ENCODE measurements at regions not wholly inside any gene's neighbourhood (a gene's known extent, or its start where the extent isn't known, plus 50 kb on each side); places are given as distances from the start of the nearest gene placed in this dataset.
"Not testable (repeated sequence)": the region's sequence is repeated elsewhere in the genome, so short reads cannot be mapped to it uniquely, and the experiment has no call there.

DNA sequence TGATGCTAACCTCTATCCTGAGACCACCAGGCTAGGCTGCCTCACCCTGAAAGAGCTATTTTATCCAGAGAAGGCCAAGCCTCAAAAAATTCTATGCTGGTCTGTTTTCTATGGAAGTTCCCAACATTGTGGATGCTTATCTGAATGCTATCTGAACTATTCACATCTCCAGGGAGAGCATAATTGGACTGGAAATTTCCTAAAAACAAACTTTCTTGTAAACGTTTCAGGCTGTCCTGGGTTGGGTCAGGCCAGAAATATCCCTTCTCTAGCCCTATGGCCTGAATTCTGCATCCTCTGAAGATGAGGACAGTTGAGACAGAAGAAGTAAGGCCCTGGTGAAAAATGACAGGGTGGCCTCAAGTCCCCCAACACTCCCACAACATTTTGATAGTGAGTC lies 706.4 kb upstream of the NR2F2 start:
- peaks cover 20% of the 10 kb centered on the region for H3K4me1 Mint-ChIP-seq (ENCODE audit: low read depth)
- H3K9me3 Mint-ChIP-seq: peaks cover 16% of the 10 kb centered on the region
- no peak overlapping the region for H3K4me3 Mint-ChIP-seq
- H3K27me3 Mint-ChIP-seq: peaks cover 19% of the 10 kb centered on the region
- no peak for DNase-seq
- peaks cover 2% of the 10 kb centered on the region for H3K36me3 Mint-ChIP-seq (ENCODE audit: low read depth)
- H3K27ac Mint-ChIP-seq: no peak overlapping the region

DNA sequence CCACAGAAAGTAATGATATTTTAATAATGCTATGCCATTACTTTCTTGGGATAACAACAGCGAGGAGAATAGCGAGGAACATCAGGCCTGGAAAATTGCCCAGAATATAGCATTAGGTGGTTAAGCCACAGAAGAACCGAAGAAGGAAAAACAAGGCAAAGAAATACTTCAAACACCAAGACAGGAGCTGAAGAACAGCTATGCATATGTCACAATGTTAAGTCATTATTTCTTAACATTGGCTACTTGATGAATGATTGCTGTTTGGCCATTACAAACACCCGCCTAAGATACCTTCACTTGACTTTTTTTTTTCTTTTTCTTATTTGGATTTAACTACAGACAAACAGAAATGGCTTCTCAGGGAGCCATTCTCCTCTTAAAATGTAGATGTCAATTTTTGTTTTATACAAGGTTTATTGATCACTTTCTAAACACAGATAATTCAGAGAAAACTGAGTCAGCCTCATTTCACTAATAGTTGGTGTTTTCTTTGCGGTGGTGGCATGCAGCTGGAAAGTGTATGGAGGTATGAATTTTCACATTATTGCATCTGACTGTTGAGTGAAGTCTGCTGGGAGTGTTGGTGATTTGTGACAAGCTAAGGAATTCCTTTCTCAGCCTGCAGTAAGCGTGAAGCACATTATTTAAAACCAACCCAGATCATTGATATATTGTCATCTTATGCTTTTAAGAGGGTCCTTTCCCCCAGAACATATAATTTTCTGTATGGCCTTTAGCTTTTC lies 705.7 kb upstream of the NR2F2 start:
- DNase-seq: no peak
- Mint-ChIP-seq H3K4me1 (ENCODE audit: low read depth) (peaks cover 20% of the 10 kb centered on the region), H3K9me3 (peaks cover 16% of the 10 kb centered on the region), H3K27ac (no peak overlapping the region), H3K4me3 (no peak overlapping the region), H3K36me3 (ENCODE audit: low read depth) (peaks cover 2% of the 10 kb centered on the region), H3K27me3 (peaks cover 20% of the 10 kb centered on the region)

DNA sequence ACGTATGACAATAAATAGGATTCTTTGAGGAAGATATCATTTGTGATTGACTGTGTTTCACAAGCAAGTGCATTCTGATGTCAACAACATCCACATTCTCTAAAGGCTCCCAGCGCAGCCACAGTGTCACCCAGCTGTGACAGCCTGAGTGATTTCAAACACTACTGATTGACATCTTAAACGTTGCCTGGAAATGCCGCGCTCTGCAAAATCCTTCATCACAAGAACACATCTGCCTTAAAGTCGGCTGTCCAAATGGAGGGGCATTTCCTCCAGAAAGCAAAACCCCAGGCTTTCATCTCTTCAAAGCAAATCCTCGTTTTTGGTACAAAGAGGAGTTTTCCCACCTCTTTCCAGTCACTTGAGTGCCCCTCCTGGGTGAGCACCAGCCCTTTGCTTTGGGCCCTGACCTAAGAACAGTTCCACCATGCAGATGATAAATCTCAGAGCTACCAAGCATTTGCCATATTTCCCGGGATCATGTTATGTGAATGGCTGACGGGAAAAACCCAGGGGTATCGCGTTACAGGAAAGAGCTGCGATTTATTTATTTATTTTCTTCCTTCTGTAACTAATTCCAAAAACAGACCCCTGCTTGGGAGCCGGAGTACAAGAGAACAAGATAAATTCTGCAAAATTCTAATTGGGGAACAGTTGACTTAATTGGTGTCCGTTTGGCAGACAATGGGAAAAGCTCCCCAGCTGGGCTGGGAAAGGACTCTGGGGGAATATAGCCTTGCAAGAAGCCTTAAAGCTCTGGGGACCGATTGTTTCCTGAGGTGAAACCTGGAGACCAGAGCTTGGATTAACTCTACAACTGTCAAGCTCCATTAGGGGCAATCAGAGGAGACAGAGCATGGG lies 703.8 kb upstream of the NR2F2 start:
- Mint-ChIP-seq H3K4me3 (no peak overlapping the region), H3K36me3 (ENCODE audit: low read depth) (peaks cover 1% of the 10 kb centered on the region), H3K9me3 (peaks cover 15% of the 10 kb centered on the region), H3K27me3 (peaks cover 23% of the 10 kb centered on the region), H3K27ac (no peak overlapping the region), H3K4me1 (ENCODE audit: low read depth) (peaks cover 4% of the 10 kb centered on the region)
- DNase-seq: no peak

DNA sequence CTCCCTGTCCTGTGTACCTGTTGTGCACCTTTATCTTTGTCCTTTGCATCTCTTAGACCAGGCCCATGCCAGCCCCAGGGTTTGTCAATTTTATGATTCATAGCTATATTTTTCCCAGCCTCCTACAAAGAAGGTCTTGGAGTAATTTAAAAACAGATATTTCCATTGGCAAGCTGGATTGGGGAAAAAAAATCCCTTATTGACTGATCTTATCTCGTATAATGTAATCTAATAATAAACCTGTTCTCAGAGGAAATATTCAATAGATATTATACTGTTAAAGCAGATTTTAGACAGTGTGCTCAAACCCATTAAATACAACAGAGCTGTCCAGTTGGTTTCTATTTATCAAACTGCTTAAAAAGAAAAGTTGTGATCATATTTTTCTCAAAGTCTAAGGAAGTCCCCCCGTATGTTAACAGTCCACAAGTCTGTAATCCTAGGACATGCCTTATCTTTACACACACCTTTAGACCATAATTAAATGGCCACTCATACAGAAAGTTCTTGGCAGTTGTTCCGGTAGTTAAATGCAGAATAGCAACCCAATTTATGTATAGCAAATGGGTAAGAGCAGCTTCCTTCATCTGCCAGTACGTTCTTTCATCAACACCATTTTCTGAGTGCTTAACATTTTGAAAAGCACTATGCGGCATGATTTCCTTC lies 700.9 kb upstream of the NR2F2 start:
- no peaks in the 10 kb centered on the region for H3K4me1 Mint-ChIP-seq (ENCODE audit: low read depth)
- H3K9me3 Mint-ChIP-seq: peaks cover 2% of the 10 kb centered on the region
- no peak overlapping the region for H3K4me3 Mint-ChIP-seq
- H3K27ac Mint-ChIP-seq: no peak overlapping the region
- no peaks in the 10 kb centered on the region for H3K36me3 Mint-ChIP-seq (ENCODE audit: low read depth)
- DNase-seq: no peak
- H3K27me3 Mint-ChIP-seq: peaks cover 34% of the 10 kb centered on the region

DNA sequence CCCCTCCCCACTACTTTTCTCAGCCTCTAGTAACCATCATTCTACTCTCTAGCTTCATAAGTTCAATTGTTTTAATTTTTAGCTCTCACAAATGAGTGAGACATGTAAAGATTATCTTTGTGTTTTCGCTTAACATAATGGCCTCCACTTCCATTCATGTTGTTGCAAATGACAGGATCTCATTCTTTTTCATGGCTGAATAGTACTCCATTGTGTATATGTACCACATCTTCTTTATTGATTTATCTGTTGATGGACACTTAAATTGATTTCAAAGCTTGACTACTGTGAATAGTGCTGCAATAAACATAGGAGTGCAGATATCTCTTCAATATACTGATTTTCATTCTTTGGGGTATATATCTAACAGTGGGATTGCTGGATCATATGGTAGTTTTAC lies 699.8 kb upstream of the NR2F2 start:
- no peaks in the 10 kb centered on the region for H3K36me3 Mint-ChIP-seq (ENCODE audit: low read depth)
- no peak overlapping the region for H3K27ac Mint-ChIP-seq
- no peak overlapping the region for H3K4me3 Mint-ChIP-seq
- no peak for DNase-seq
- peaks cover 32% of the 10 kb centered on the region for H3K27me3 Mint-ChIP-seq
- no peaks in the 10 kb centered on the region for H3K4me1 Mint-ChIP-seq (ENCODE audit: low read depth)
- peaks cover 2% of the 10 kb centered on the region for H3K9me3 Mint-ChIP-seq

DNA sequence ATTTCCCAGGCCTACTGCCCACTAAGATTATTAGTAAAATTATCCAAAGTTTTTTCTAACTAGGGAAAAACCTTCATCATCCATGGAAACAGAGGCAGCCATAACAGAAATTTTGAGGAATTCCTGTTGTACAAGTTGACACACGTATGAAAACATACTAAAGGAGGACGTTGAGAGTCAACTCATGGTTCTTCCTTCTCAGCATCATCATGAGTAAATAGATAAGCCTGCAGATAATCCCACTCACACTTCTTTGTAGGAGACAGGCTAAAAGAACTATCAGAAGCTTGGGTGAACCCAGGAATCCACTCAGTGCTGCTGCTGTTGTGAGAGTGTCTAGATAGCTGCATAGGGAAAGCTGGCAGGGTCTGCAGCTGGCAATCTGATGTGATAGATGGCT lies 694.8 kb upstream of the NR2F2 start:
- peaks cover 11% of the 10 kb centered on the region for H3K27me3 Mint-ChIP-seq
- no peaks in the 10 kb centered on the region for H3K36me3 Mint-ChIP-seq (ENCODE audit: low read depth)
- H3K27ac Mint-ChIP-seq: no peak overlapping the region
- no peak overlapping the region for H3K4me3 Mint-ChIP-seq
- DNase-seq: no peak
- no peaks in the 10 kb centered on the region for H3K4me1 Mint-ChIP-seq (ENCODE audit: low read depth)
- H3K9me3 Mint-ChIP-seq: no peaks in the 10 kb centered on the region

DNA sequence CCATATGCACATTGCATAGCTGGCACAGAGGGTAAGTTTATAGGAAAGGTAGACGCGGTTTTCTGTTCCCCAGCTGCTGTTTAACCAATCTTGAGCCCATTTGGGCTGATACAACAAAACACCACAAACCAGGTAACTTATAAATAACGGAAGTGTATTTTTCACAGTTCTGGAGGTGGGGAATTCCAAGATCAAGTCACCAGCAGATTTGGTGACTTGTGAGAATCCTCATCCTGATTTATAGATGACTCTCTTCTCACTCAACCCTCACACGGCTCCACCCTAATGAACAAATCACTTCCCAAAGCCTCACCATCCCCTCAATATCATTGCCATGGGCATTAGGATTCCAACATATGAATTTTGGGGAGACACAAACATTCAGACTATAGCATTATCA lies 694.4 kb upstream of the NR2F2 start:
- DNase-seq: no peak
- Mint-ChIP-seq H3K27ac (no peak overlapping the region), H3K27me3 (peaks cover 11% of the 10 kb centered on the region), H3K36me3 (ENCODE audit: low read depth) (no peaks in the 10 kb centered on the region), H3K9me3 (no peaks in the 10 kb centered on the region), H3K4me3 (no peak overlapping the region), H3K4me1 (ENCODE audit: low read depth) (no peaks in the 10 kb centered on the region)

DNA sequence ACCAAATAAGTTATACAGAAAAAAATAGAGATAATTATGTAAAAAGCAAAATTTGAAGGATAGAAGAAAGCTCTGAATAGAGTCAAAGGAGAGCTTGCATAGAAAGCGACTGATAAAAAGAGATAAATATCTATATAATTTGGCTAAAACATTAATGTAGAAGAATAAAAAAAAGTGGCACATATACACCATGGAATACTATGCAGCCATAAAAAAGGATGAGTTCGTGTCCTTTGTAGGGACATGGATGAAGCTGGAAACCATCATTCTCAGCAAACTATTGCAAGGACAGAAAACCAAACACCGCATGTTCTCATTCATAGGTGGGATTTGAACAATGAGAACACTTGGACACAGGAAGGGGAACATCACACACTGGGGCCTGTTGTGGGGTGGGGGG lies 693.3 kb upstream of the NR2F2 start:
- not testable (repeated sequence) for DNase-seq; H3K4me3 Mint-ChIP-seq; H3K4me1 Mint-ChIP-seq (ENCODE audit: low read depth); H3K27me3 Mint-ChIP-seq; H3K9me3 Mint-ChIP-seq; H3K27ac Mint-ChIP-seq; H3K36me3 Mint-ChIP-seq (ENCODE audit: low read depth)

DNA sequence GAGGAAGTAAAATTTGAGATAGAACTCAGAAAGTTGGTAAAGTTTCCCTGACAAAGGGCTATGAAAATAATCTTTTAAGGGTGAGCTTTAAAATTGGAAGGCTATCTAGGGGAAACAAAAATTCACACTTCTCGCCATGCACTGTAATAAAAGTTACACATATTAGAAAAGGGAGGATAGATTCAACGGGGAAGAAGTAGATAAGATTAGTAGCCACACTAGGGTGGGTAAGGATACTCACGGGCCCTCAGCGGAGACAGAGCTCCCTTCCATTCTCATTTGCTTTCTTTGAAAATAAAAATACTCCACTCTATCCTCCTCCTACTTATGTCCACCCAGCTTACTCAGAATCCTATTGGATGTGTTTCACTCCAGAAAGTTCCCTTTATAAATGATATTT lies 691.3 kb upstream of the NR2F2 start:
- H3K27ac Mint-ChIP-seq: no peak overlapping the region
- H3K27me3 Mint-ChIP-seq: peaks cover 8% of the 10 kb centered on the region
- no peak overlapping the region for H3K4me3 Mint-ChIP-seq
- H3K36me3 Mint-ChIP-seq (ENCODE audit: low read depth): no peaks in the 10 kb centered on the region
- no peaks in the 10 kb centered on the region for H3K4me1 Mint-ChIP-seq (ENCODE audit: low read depth)
- no peaks in the 10 kb centered on the region for H3K9me3 Mint-ChIP-seq
- DNase-seq: no peak

DNA sequence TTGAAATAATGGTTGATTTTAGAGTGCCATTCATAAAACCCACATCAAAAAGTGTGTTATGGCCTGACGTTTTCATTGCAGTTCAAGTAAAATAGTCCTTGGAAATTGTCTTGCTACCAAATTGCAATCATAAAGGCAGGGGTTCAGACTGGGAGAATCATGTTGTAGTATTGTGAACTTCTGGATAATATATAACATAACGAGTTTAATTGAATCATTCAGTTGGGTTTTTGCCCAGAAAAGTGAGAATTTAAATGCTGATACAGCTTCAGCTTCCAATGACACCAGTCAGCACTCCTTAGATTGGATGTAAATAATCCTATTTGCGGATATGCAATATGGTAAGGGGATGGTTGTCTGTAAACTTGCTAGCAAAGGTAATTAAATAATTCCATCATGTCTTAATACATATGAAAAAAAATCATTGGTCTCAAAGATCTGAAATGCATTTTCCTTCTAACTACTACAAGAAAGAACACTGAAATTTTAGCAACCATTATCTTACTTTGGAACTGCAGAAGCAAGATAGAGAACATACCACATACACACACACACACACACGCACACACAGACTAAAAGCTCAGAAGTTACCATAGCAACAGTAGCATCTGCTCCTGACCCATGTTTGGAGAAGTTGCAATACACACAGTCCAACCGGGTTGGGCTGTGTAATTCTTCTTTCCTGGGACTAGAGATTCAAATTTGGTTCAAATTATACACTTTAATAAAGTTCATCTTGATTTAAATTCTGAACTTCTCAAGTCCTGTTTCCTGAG lies 686.2 kb upstream of the NR2F2 start:
- peaks cover 4% of the 10 kb centered on the region for H3K27me3 Mint-ChIP-seq
- H3K36me3 Mint-ChIP-seq (ENCODE audit: low read depth): no peaks in the 10 kb centered on the region
- no peaks in the 10 kb centered on the region for H3K4me1 Mint-ChIP-seq (ENCODE audit: low read depth)
- H3K9me3 Mint-ChIP-seq: no peaks in the 10 kb centered on the region
- no peak overlapping the region for H3K27ac Mint-ChIP-seq
- no peak overlapping the region for H3K4me3 Mint-ChIP-seq
- no peak for DNase-seq

DNA sequence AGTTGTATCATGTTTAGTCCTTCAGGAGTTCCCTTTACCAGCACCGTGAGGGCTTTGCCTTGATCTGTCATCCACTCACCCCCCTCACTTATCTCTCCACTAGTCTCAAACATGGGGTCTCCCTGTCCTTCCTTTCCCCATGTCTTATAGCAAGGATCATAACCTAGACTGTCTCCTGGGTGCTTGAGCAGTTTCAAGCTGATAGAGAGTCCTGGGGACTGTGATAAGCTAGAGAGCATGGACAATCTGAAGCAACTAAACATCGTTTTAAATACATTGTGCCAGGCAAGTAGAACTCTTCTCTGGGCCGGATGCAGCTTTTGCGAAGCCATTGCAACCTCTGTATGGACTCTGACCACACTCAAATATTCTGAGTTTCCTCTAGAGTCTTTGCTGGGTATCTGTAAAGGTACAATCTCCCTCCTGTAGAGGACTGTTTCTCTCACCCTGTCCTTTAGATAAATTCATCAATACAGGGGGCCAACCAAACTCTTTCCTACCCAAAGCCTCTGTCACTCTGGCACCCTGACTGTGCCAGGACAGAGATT lies 684.6 kb upstream of the NR2F2 start:
- Mint-ChIP-seq H3K4me3 (no peak overlapping the region), H3K9me3 (no peaks in the 10 kb centered on the region), H3K27ac (no peak overlapping the region), H3K27me3 (peaks cover 4% of the 10 kb centered on the region), H3K36me3 (ENCODE audit: low read depth) (no peaks in the 10 kb centered on the region), H3K4me1 (ENCODE audit: low read depth) (no peaks in the 10 kb centered on the region)
- DNase-seq: no peak

DNA sequence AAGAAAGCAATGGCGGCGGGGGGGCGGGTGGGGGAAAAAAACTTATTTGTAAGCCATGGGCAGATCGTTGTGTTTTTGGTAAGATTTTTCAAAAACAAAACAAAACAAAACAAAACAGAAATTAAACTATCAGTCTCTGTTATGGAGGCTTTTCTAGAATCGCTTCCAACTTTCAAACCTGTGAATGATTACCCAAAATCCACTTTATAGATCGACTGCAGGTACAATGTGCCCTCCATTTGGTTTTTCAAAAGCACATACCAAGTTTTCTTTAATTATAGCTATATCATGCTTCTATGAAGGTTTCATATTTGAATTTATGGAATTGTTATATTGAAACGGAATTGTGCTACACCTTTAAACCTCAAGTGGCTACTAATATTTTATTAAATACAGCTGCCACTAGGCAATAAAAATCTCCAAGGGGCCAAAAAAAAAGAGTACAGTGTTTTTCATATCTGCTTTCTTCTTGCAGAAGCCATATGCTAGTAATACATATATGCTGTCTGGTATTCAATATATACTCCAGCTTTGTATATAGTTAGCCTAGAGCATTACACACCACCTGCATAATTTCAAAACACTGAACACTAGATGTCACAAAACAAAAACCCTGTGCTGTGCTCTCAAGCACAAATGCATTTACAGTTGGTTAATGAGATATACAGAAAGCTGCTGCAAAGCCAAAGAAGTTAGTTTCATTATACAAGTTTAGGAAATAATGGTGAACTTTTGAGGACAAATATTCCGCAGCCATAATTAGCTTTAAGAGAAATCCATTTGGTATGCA lies 683.8 kb upstream of the NR2F2 start:
- Mint-ChIP-seq H3K27ac (no peak overlapping the region), H3K36me3 (ENCODE audit: low read depth) (no peaks in the 10 kb centered on the region), H3K4me3 (no peak overlapping the region), H3K27me3 (peaks cover 4% of the 10 kb centered on the region), H3K9me3 (no peaks in the 10 kb centered on the region), H3K4me1 (ENCODE audit: low read depth) (no peaks in the 10 kb centered on the region)
- DNase-seq: no peak

DNA sequence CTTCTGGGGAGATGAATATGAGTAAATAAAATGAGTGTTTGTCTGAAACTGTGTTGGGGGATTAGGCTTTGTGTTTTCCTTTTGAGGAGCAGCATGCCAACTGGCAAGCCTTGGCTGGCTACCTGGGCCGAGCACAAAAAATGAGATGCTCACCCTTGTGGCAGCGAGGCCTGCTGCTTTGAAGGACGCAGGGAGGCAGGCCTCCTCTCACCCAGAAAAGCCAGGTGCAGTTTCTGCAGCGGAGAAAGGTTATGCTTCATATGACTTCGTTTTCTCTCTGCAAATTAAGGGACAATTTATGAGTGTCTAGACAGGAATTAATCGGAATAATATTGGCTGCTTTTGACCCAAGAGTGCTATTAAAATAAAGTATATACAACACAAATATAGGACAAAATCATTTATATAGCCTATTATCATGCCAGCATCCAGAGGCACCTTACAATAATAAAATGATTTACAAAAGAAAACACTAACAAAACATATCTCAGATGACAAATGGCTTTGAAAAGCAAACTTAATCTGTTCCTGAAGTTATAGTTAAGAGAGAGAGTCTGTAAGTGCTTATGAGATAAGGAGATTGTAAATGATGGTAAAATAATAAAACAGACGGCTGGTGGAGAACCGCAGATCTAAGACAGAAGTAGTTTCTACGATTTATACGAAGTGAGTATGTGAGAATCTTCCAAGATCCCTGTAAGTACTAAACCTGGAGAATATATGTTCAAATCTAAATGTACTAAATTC lies 682.8 kb upstream of the NR2F2 start:
- no peak for DNase-seq
- no peaks in the 10 kb centered on the region for H3K36me3 Mint-ChIP-seq (ENCODE audit: low read depth)
- no peaks in the 10 kb centered on the region for H3K4me1 Mint-ChIP-seq (ENCODE audit: low read depth)
- H3K27ac Mint-ChIP-seq: no peak overlapping the region
- no peaks in the 10 kb centered on the region for H3K9me3 Mint-ChIP-seq
- peaks cover 4% of the 10 kb centered on the region for H3K27me3 Mint-ChIP-seq
- no peak overlapping the region for H3K4me3 Mint-ChIP-seq
